Colonic mucosa (tissue), 4 donors: ENCODE measurements at regions not wholly inside any gene's neighbourhood (a gene's known extent, or its start where the extent isn't known, plus 50 kb on each side); places are given as distances from the start of the nearest gene placed in this dataset.
"Not testable (repeated sequence)": the region's sequence is repeated elsewhere in the genome, so short reads cannot be mapped to it uniquely, and the experiment has no call there.

Source experiments
- DNase-seq: peaks from one replicate; pipeline ENCODE4 v3.0.0-alpha.2; 2020
- H3K27ac ChIP-seq: fragments of 200-600 bp; one replicate; pipeline ENCODE4 v1.8.0; 2021
- H3K27me3 ChIP-seq: fragments of 200-600 bp; one replicate; pipeline ENCODE4 v1.8.0; 2021
- H3K36me3 ChIP-seq: fragments of 200-600 bp; one replicate; pipeline ENCODE4 v1.8.0; 2021
- H3K4me1 ChIP-seq: fragments of 200-600 bp; one replicate; pipeline ENCODE4 v1.8.0; 2021; ENCODE audit warnings: mild to moderate bottlenecking
- H3K4me3 ChIP-seq: fragments of 200-600 bp; one replicate; pipeline ENCODE4 v1.8.0; 2021
- H3K9ac ChIP-seq, 2 donors: one replicate each; pipeline ENCODE4 v1.7.0; 2013; ENCODE audit warnings: control low read depth in 2 of 2, low read depth in 2 of 2, low read length in 2 of 2
- H3K9me3 ChIP-seq: fragments of 200-600 bp; one replicate; pipeline ENCODE4 v1.8.0; 2021
- CTCF ChIP-seq: fragments of 200-600 bp; IDR thresholded peaks from one replicate; pipeline ENCODE4 v1.8.0; 2022; ENCODE audit warnings: antibody characterized with exemption, mild to moderate bottlenecking
- intact Hi-C: fragments of 100-400 bp; cut with DNase I; formaldehyde crosslinking; loops from one replicate; pipeline ENCODE4 v1.14.1; 2022
- donor health status: healthy.
- donor health status: DM: no; HTN: no; CAD: no.
- donor health status: DM: no; HTN: no; CAD: no.

DNA sequence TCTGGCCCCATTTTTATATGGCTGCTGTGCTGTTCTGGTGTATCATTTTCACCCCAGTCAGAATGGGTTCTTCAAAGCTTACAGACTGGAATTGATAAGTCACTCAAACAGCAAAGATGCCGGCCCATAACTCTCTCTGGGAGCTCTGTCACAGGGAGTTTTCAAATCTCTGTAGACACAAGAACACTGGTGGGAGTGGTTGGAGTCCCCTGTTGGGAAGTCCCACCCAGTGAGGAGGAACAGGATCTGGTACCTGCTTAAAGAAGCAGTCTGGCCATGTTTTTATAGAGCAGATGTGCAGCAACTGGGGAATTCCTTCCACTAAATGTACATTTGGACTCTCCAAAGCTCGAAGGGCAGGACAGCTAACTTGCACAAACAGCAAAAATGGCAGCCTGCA, 69.3 kb upstream of the UGT2B7 start:
- DNase-seq = no peak
- no peak overlapping the region for H3K9ac ChIP-seq
- no peaks in the 10 kb centered on the region for H3K27me3 ChIP-seq
- H3K4me3 ChIP-seq = no peak overlapping the region
- H3K4me1 ChIP-seq = no peaks in the 10 kb centered on the region
- H3K36me3 ChIP-seq = no peaks in the 10 kb centered on the region
- no peak for TF ChIP-seq CTCF
- H3K9me3 ChIP-seq = no peaks in the 10 kb centered on the region
- intact Hi-C loops = loop anchor here (10.0 kb wide), 1 partner anchor 532 kb away; no protein-coding TSS in a partner anchor
- no peak overlapping the region for H3K27ac ChIP-seq

- intact Hi-C loops = no loop called here
- TF ChIP-seq CTCF = no peak
- Histone ChIP-seq H3K27me3 (no peaks in the 10 kb centered on the region), H3K9me3 (no peaks in the 10 kb centered on the region), H3K9ac (no peak overlapping the region), H3K36me3 (no peaks in the 10 kb centered on the region), H3K27ac (no peak overlapping the region), H3K4me1 (no peaks in the 10 kb centered on the region), H3K4me3 (no peak overlapping the region)
- no peak for DNase-seq
These were observed 65.9 kb upstream of the UGT2B7 start for GRCh38 chr4:69030326-69030725.

- Histone ChIP-seq H3K9ac (no peak overlapping the region), H3K27me3 (no peaks in the 10 kb centered on the region), H3K4me3 (no peak overlapping the region)
These were observed 63.2 kb upstream of the UGT2B7 start for GRCh38 chr4:69032847-69033638.

DNA sequence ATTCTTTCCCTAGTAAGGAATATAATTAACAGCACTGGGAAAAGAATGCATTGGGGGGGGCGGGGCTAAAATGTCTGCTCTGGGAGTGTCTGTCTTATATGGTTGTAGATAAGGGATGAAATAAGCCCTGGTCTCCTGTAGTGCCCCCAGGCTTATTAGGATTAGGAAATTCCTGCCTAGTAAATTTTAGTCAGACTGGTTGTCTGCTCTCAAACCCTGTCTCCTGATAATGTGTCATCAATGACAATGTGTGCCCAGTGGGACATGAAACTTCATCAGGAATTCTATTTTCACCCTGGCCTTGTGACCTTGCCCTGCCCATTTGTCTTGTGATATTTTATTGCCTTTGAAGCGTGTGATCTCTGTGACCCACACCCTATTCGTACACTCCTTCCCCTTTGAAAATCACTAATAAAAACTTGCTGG, 61.9 kb upstream of the UGT2B7 start:
- intact Hi-C loops, DNase-seq, H3K4me3 ChIP-seq, H3K36me3 ChIP-seq, H3K9me3 ChIP-seq, H3K27ac ChIP-seq, H3K27me3 ChIP-seq, H3K9ac ChIP-seq, H3K4me1 ChIP-seq: not testable (repeated sequence)

More at GRCh38 chr4:69032847-69033638, 63.2 kb upstream of the UGT2B7 start:
- DNase-seq = peak; percentile 57
- no peak for TF ChIP-seq CTCF
- H3K27ac ChIP-seq = no peak overlapping the region
- intact Hi-C loops = no loop called here
- H3K4me1 ChIP-seq = no peaks in the 10 kb centered on the region
- no peaks in the 10 kb centered on the region for H3K36me3 ChIP-seq
- no peaks in the 10 kb centered on the region for H3K9me3 ChIP-seq

GRCh38 chr4:69038582-69038981, 57.7 kb upstream of the UGT2B7 start:
- H3K27me3 ChIP-seq = no peaks in the 10 kb centered on the region
- no peak for DNase-seq
- intact Hi-C loops = no loop called here
- no peaks in the 10 kb centered on the region for H3K36me3 ChIP-seq
- no peak overlapping the region for H3K9ac ChIP-seq
- H3K9me3 ChIP-seq = no peaks in the 10 kb centered on the region
- no peak overlapping the region for H3K4me3 ChIP-seq
- no peak for TF ChIP-seq CTCF
- no peaks in the 10 kb centered on the region for H3K4me1 ChIP-seq
- no peak overlapping the region for H3K27ac ChIP-seq

DNA sequence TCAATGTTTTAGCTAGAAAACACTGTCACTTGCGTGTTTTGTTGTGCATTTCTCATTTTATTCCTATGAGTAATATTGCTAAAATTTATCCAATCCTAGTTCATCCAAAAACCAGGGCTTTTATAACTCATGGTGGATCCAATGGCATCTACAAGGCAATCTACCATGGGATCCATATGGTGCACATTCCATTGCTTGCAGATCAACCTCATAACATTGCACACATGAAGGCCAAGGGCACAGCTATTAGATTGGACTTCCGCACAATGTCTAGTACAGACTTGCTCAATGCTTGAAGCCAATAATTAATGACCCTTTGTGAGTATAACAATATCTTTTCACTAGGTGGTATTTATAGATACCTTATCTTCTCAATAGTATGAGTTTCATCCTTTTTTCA, 57.2 kb upstream of the UGT2B7 start:
- no peak for DNase-seq
- Histone ChIP-seq H3K4me3 (no peak overlapping the region), H3K9me3 (no peaks in the 10 kb centered on the region), H3K36me3 (no peaks in the 10 kb centered on the region), H3K9ac (no peak overlapping the region), H3K27ac (no peak overlapping the region), H3K4me1 (no peaks in the 10 kb centered on the region), H3K27me3 (no peaks in the 10 kb centered on the region)
- TF ChIP-seq CTCF = no peak
- intact Hi-C loops = no loop called here
